H9 (cell line): ENCODE measurements at regions not wholly inside any gene's neighbourhood (a gene's known extent, or its start where the extent isn't known, plus 50 kb on each side); places are given as distances from the start of the nearest gene placed in this dataset.

Source experiments
- DNase-seq: peaks from one replicate; pipeline ENCODE4 v3.0.0-alpha.2; 2017
- H2AFZ ChIP-seq: one replicate; pipeline ENCODE4 v1.6.1; 2013; ENCODE audit warnings: mild to moderate bottlenecking, low read length, control low read depth, moderate library complexity
- H2AK5ac ChIP-seq: 2 replicates; pipeline ENCODE4 v1.6.1; 2013; ENCODE audit warnings: low read length, control low read depth, mixed read lengths; ENCODE audit not compliant: insufficient read length
- H2BK120ac ChIP-seq: one replicate; pipeline ENCODE4 v1.6.1; 2013; ENCODE audit warnings: low read depth, mild to moderate bottlenecking, low read length, control low read depth, inconsistent platforms; ENCODE audit not compliant: poor library complexity, severe bottlenecking
- H2BK12ac ChIP-seq: 2 replicates; pipeline ENCODE4 v1.6.1; 2013; ENCODE audit warnings: low read length, control low read depth, mixed read lengths, low read depth; ENCODE audit not compliant: insufficient read length
- H2BK15ac ChIP-seq: 2 replicates; pipeline ENCODE4 v1.6.1; 2013; ENCODE audit warnings: low read depth, low read length, control low read depth
- H2BK20ac ChIP-seq: one replicate; pipeline ENCODE4 v1.6.1; 2013; ENCODE audit warnings: low read depth, mild to moderate bottlenecking, low read length, control low read depth, inconsistent platforms; ENCODE audit not compliant: poor library complexity, severe bottlenecking
- H2BK5ac ChIP-seq: 2 replicates; pipeline ENCODE4 v1.6.1; 2013; ENCODE audit warnings: low read length, control low read depth, mixed read lengths; ENCODE audit not compliant: insufficient read length
- H3K14ac ChIP-seq: 2 replicates; pipeline ENCODE4 v1.6.1; 2013; ENCODE audit warnings: low read length, control low read depth; ENCODE audit not compliant: insufficient read depth
- H3K18ac ChIP-seq: 2 replicates; pipeline ENCODE4 v1.6.1; 2013; ENCODE audit warnings: low read depth, mild to moderate bottlenecking, mixed read lengths, low read length, control low read depth; ENCODE audit not compliant: insufficient read length
- H3K23ac ChIP-seq: 2 replicates; pipeline ENCODE4 v1.6.1; 2013; ENCODE audit warnings: low read length, control low read depth, mixed read lengths, low read depth; ENCODE audit not compliant: insufficient read length
- H3K23me2 ChIP-seq: 2 replicates; pipeline ENCODE4 v1.6.1; 2013; ENCODE audit warnings: low read depth, mild to moderate bottlenecking, mixed read lengths, low read length, control low read depth; ENCODE audit not compliant: insufficient read length, poor library complexity, severe bottlenecking
- H3K27ac ChIP-seq: 2 replicates; pipeline ENCODE4 v1.5.1; 2013; ENCODE audit warnings: low read length, control low read depth, mixed read lengths, low read depth; ENCODE audit not compliant: insufficient read length
- H3K27me3 ChIP-seq: 2 replicates; pipeline ENCODE4 v1.6.1; 2013; ENCODE audit warnings: low read length, control low read depth, inconsistent platforms; ENCODE audit not compliant: insufficient read depth
- H3K4ac ChIP-seq: 2 replicates; pipeline ENCODE4 v1.6.1; 2013; ENCODE audit warnings: low read depth, mild to moderate bottlenecking, control low read depth, inconsistent platforms, low read length, moderate library complexity
- H3K4me1 ChIP-seq: 2 replicates; pipeline ENCODE4 v1.6.1; 2013; ENCODE audit warnings: low read length, control low read depth, inconsistent platforms; ENCODE audit not compliant: insufficient read depth
- H3K4me2 ChIP-seq: 2 replicates; pipeline ENCODE4 v1.6.1; 2013; ENCODE audit warnings: low read length, control low read depth, mixed read lengths; ENCODE audit not compliant: insufficient read length, insufficient read depth
- H3K56ac ChIP-seq: 2 replicates; pipeline ENCODE4 v1.6.1; 2013; ENCODE audit warnings: low read depth, mild to moderate bottlenecking, mixed read lengths, low read length, control low read depth; ENCODE audit not compliant: insufficient read length
- H3K79me1 ChIP-seq: 2 replicates; pipeline ENCODE4 v1.6.1; 2013; ENCODE audit warnings: low read depth, mild to moderate bottlenecking, moderate library complexity, low read length, control low read depth, inconsistent platforms; ENCODE audit not compliant: insufficient read depth, poor library complexity, severe bottlenecking
- H3K79me2 ChIP-seq: 2 replicates; pipeline ENCODE4 v1.6.1; 2013; ENCODE audit warnings: low read length, control low read depth, inconsistent platforms; ENCODE audit not compliant: insufficient read depth
- H3K9ac ChIP-seq: 2 replicates; pipeline ENCODE4 v1.6.1; 2013; ENCODE audit warnings: low read length, control low read depth, mixed read lengths; ENCODE audit not compliant: insufficient read length; ENCODE audit errors: extremely low read depth
- H3K9me3 ChIP-seq: one replicate; pipeline ENCODE4 v1.6.1; 2013; ENCODE audit warnings: low read depth, low read length, inconsistent platforms; ENCODE audit not compliant: control insufficient read depth
- H3T11ph ChIP-seq: one replicate; pipeline ENCODE4 v1.6.1; 2013; ENCODE audit warnings: mild to moderate bottlenecking, low read length, control low read depth, inconsistent platforms
- H4K20me1 ChIP-seq: one replicate; pipeline ENCODE4 v1.6.1; 2013; ENCODE audit not compliant: control insufficient read depth, insufficient read length, insufficient read depth
- H4K5ac ChIP-seq: 2 replicates; pipeline ENCODE4 v1.6.1; 2013; ENCODE audit warnings: low read depth, mild to moderate bottlenecking, mixed read lengths, low read length, control low read depth; ENCODE audit not compliant: insufficient read length
- H4K8ac ChIP-seq: replicated peaks from 2 replicates; pipeline ENCODE4 v1.6.1; 2013; ENCODE audit warnings: low read length, control low read depth, mixed read lengths, low read depth; ENCODE audit not compliant: insufficient read length
- H4K91ac ChIP-seq: 2 replicates; pipeline ENCODE4 v1.6.1; 2013; ENCODE audit warnings: low read depth, mild to moderate bottlenecking, moderate library complexity, mixed read lengths, low read length, control low read depth; ENCODE audit not compliant: insufficient read length
- H3K27ac Mint-ChIP-seq, 3 experiments: 2 replicates in 2 of 3; 3 replicates in 1 of 3; pipeline ENCODE4 v1.8.0; 2020 to 2021; ENCODE audit warnings: mixed read lengths in 3 of 3, mild to moderate bottlenecking in 1 of 3, moderate library complexity in 1 of 3
- H3K27me3 Mint-ChIP-seq: 2 replicates; pipeline ENCODE4 v1.8.0; 2021; ENCODE audit warnings: low read depth, mild to moderate bottlenecking, moderate library complexity, mixed read lengths
- H3K36me3 Mint-ChIP-seq, 3 experiments: 2 replicates in 2 of 3; 3 replicates in 1 of 3; pipeline ENCODE4 v1.8.0; 2020 to 2021; ENCODE audit warnings: low read depth in 3 of 3, mixed read lengths in 3 of 3; ENCODE audit not compliant: insufficient read depth in 1 of 3
- H3K4me1 Mint-ChIP-seq, 2 experiments: 2 replicates each; pipeline ENCODE4 v1.8.0; 2020; ENCODE audit warnings: mixed read lengths in 2 of 2
- H3K4me3 Mint-ChIP-seq, 2 experiments: 2 replicates in 1 of 2; 3 replicates in 1 of 2; pipeline ENCODE4 v1.8.0; 2020 to 2021; ENCODE audit warnings: mild to moderate bottlenecking in 2 of 2, mixed read lengths in 2 of 2, moderate library complexity in 1 of 2
- H3K9me3 Mint-ChIP-seq, 2 experiments: 2 replicates in 1 of 2; 3 replicates in 1 of 2; pipeline ENCODE4 v1.8.0; 2020; ENCODE audit warnings: mild to moderate bottlenecking in 2 of 2, mixed read lengths in 2 of 2, moderate library complexity in 1 of 2
- WGBS: extraction: QIAGEN DNeasy Blood & Tissue Kit; methylation state at CpG from one replicate; pipeline ENCODE4 v1.1.7; 2013; ENCODE audit warnings: missing lambda C conversion rate, low lambda C conversion rate, mixed read lengths; ENCODE audit not compliant: insufficient read length; ENCODE audit errors: extremely low coverage; 5-methylcytosine and 5-hydroxymethylcytosine counted together
- TF ChIP-seq, protein P1 (sequence below): fragments of 200-600 bp; sonication (generic); conservative IDR thresholded peaks from 3 replicates; pipeline ENCODE4 v1.8.0; 2021; ENCODE audit warnings: antibody characterized with exemption, mild to moderate bottlenecking

DNA sequence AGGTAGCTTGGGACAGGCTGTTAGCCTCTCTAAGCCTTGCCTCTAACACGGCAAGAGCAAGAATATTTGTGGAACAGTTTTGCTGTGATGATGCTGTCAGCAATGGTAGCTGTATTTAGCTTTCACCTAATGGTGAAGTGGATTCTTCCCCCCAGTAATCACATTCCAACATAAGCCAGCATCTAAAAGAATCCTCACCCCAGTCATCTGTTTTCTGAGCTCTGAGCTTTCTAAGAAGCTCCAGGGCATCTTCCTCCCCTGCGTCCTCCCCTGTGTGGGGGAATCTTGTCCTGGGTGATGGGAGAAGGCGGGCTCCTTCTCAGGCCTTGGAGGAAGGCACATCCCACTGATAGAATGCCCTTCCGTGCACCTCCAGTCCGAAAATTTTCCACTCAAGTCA lies 367.6 kb downstream of the BRD1 start:
- Histone ChIP-seq H2BK5ac (no peak overlapping the region), H3K4me1 (no peaks in the 10 kb centered on the region), H3K9me3 (no peaks in the 10 kb centered on the region), H4K91ac (no peak overlapping the region), H2BK20ac (no peak overlapping the region), H3K27me3 (no peaks in the 10 kb centered on the region), H3K4me2 (no peak overlapping the region), H3K9ac (no peak overlapping the region), H2AFZ (no peak overlapping the region), H4K20me1 (no peaks in the 10 kb centered on the region), H3K79me1 (no peaks in the 10 kb centered on the region), H3K56ac (no peak overlapping the region), H2AK5ac (no peak overlapping the region), H3K14ac (no peak overlapping the region), H4K5ac (no peak overlapping the region), H3T11ph (no peak overlapping the region), H3K18ac (no peak overlapping the region), H4K8ac (no peak overlapping the region), H3K79me2 (no peaks in the 10 kb centered on the region), H3K23me2 (no peaks in the 10 kb centered on the region), H3K4ac (no peak overlapping the region), H3K27ac (no peak overlapping the region), H3K23ac (no peak overlapping the region), H2BK12ac (no peak overlapping the region), H2BK120ac (no peak overlapping the region), H2BK15ac (no peak overlapping the region)
- TF ChIP-seq, protein P1, sequence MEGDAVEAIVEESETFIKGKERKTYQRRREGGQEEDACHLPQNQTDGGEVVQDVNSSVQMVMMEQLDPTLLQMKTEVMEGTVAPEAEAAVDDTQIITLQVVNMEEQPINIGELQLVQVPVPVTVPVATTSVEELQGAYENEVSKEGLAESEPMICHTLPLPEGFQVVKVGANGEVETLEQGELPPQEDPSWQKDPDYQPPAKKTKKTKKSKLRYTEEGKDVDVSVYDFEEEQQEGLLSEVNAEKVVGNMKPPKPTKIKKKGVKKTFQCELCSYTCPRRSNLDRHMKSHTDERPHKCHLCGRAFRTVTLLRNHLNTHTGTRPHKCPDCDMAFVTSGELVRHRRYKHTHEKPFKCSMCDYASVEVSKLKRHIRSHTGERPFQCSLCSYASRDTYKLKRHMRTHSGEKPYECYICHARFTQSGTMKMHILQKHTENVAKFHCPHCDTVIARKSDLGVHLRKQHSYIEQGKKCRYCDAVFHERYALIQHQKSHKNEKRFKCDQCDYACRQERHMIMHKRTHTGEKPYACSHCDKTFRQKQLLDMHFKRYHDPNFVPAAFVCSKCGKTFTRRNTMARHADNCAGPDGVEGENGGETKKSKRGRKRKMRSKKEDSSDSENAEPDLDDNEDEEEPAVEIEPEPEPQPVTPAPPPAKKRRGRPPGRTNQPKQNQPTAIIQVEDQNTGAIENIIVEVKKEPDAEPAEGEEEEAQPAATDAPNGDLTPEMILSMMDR, result no peak
- Mint-ChIP-seq H3K27me3 (peaks cover 24% of the 10 kb centered on the region), H3K36me3 (no peaks in the 10 kb centered on the region; a peak in 1 of 7 replicates), H3K4me1 (peaks cover 32 to 40% of the 10 kb centered on the region in 2 experiments), H3K27ac (no peak overlapping the region), H3K9me3 (no peaks in the 10 kb centered on the region), H3K4me3 (no peak overlapping the region)
- WGBS, result no CpG with 5 or more reads among the region's 5 CpGs
- no peak for DNase-seq
